HEK293T (cell line): ENCODE measurements at regions not wholly inside any gene's neighbourhood (a gene's known extent, or its start where the extent isn't known, plus 50 kb on each side); places are given as distances from the start of the nearest gene placed in this dataset.

ENCODE experiments used
- BHLHE40 ChIP-seq: fragments of 450-650 bp; IDR thresholded peaks from 2 replicates; pipeline ENCODE4 v1.6.1; 2016; ENCODE audit warnings: mild to moderate bottlenecking, moderate library complexity, borderline replicate concordance
- ELF4 ChIP-seq: fragments of 450-650 bp; IDR thresholded peaks from 2 replicates; pipeline ENCODE4 v1.6.1; 2017; ENCODE audit warnings: antibody characterized with exemption
- HDGF ChIP-seq: fragments of 450-650 bp; IDR thresholded peaks from 2 replicates; pipeline ENCODE4 v1.6.1; 2017; ENCODE audit warnings: antibody characterized with exemption, borderline replicate concordance

DNA sequence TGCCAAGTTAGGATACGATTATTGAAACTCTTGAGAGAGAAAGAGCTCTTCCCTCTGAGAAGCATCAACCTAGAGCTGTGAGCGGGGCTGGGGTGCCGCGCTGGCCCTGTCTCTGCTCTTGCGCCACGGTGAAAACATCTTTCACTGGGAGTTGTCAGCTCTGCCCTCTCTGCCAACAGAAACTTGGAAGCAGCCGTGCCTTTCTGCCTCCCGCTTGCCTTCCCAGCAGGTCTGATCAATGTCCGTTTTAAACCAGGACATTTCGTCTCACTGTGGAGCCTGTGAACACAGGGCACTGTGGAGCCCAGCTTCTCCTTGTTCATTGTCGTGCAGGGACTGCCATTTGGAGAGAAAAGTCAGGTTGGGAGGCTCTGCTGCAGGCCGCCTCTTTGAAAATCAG is 249.2 kb upstream of the PMEPA1 start:
- TF ChIP-seq ELF4 (no peak), HDGF (no peak), BHLHE40 (no peak)
